HEK293 (cell line): ENCODE measurements at regions not wholly inside any gene's neighbourhood (a gene's known extent, or its start where the extent isn't known, plus 50 kb on each side); places are given as distances from the start of the nearest gene placed in this dataset.

ENCODE experiments used
- CTCF ChIA-PET: fragments of 350-600 bp; formaldehyde crosslinking; extraction: SDS; loops from one replicate; lab custom pipeline; 2021; ENCODE audit warnings: antibody characterized with exemption; lab: Yijun Ruan, JAX
- POLR2A ChIA-PET: fragments of 300-600 bp; formaldehyde crosslinking; extraction: SDS; loops from one replicate; lab custom pipeline; 2020; ENCODE audit warnings: antibody characterized with exemption, inconsistent platforms; lab: Yijun Ruan, JAX
- H3K27ac ChIP-seq: fragments of 200-500 bp; sonication (Bioruptor generic); 2 replicates; pipeline ENCODE4 v1.5.1; 2014; ENCODE audit warnings: low read depth, low read length, control low read depth, inconsistent platforms; ENCODE audit errors: extremely low read depth
- H3K36me3 ChIP-seq, 2 experiments: fragments of 200-500 bp in 1 of 2; sonication (Bioruptor generic) in 1 of 2; 1 replicate in 1 of 2; 2 replicates in 1 of 2; pipeline ENCODE4 v1.5.1; 2014 to 2017; ENCODE audit warnings: inconsistent platforms in 2 of 2, low read length in 2 of 2; ENCODE audit not compliant: control insufficient read depth in 2 of 2, insufficient read depth in 1 of 2
- H3K4me1 ChIP-seq: fragments of 200-500 bp; sonication (Bioruptor generic); 2 replicates; pipeline ENCODE4 v1.5.1; 2014; ENCODE audit warnings: mild to moderate bottlenecking, low read length, inconsistent platforms; ENCODE audit not compliant: control insufficient read depth, insufficient read depth
- H3K4me3 ChIP-seq: 2 replicates; pipeline ENCODE4 v1.5.1; 2011; ENCODE audit warnings: low read depth, mild to moderate bottlenecking, control low read depth, low read length, moderate library complexity
- H3K9me3 ChIP-seq: fragments of 200-500 bp; sonication (Bioruptor generic); 2 replicates; pipeline ENCODE4 v1.5.1; 2014; ENCODE audit warnings: low read depth, low read length, inconsistent platforms; ENCODE audit not compliant: control insufficient read depth, insufficient read depth
- IKZF3 ChIP-seq: fragments of 450-650 bp; IDR thresholded peaks from 2 replicates; pipeline ENCODE4 v1.5.0; 2018; ENCODE audit warnings: missing biosample characterization, mild to moderate bottlenecking, missing genetic modification characterization, moderate library complexity
- MZF1 ChIP-seq: fragments of 450-650 bp; formaldehyde crosslinking; IDR thresholded peaks from 2 replicates; pipeline ENCODE4 v1.5.1; 2017; ENCODE audit warnings: missing biosample characterization, missing genetic modification characterization, borderline replicate concordance
- OSR2 ChIP-seq: fragments of 450-650 bp; formaldehyde crosslinking; IDR thresholded peaks from 2 replicates; pipeline ENCODE4 v1.5.1; 2016; ENCODE audit warnings: missing biosample characterization, missing genetic modification characterization
- PRDM1 ChIP-seq: fragments of 450-650 bp; formaldehyde crosslinking; IDR thresholded peaks from 2 replicates; pipeline ENCODE4; 2016; ENCODE audit warnings: missing biosample characterization, missing genetic modification characterization
- SP7 ChIP-seq: fragments of 450-650 bp; formaldehyde crosslinking; IDR thresholded peaks from 2 replicates; pipeline ENCODE4 v1.5.1; 2016; ENCODE audit warnings: missing biosample characterization, missing genetic modification characterization
- ZBTB1 ChIP-seq: fragments of 450-650 bp; formaldehyde crosslinking; IDR thresholded peaks from 2 replicates; pipeline ENCODE4 v1.5.1; 2016; ENCODE audit warnings: missing biosample characterization, missing genetic modification characterization
- ZBTB17 ChIP-seq: fragments of 450-650 bp; formaldehyde crosslinking; IDR thresholded peaks from 2 replicates; pipeline ENCODE4 v1.5.1; 2016; ENCODE audit warnings: missing biosample characterization, missing genetic modification characterization
- ZBTB7A ChIP-seq: fragments of 450-650 bp; formaldehyde crosslinking; IDR thresholded peaks from 2 replicates; pipeline ENCODE4 v1.5.1; 2016; ENCODE audit warnings: low read depth, missing biosample characterization, missing genetic modification characterization
- ZBTB8A ChIP-seq: fragments of 450-650 bp; formaldehyde crosslinking; IDR thresholded peaks from 2 replicates; pipeline ENCODE4 v1.5.1; 2016; ENCODE audit warnings: missing biosample characterization, missing genetic modification characterization
- ZFP41 ChIP-seq: fragments of 450-650 bp; formaldehyde crosslinking; IDR thresholded peaks from 2 replicates; pipeline ENCODE4 v1.5.1; 2016; ENCODE audit warnings: missing biosample characterization, missing genetic modification characterization, borderline replicate concordance
- ZNF10 ChIP-seq: fragments of 450-650 bp; formaldehyde crosslinking; IDR thresholded peaks from 2 replicates; pipeline ENCODE4 v1.5.1; 2017; ENCODE audit warnings: missing biosample characterization, missing genetic modification characterization
- ZNF132 ChIP-seq: fragments of 450-650 bp; formaldehyde crosslinking; IDR thresholded peaks from 2 replicates; pipeline ENCODE4 v1.5.1; 2017; ENCODE audit warnings: missing biosample characterization, missing genetic modification characterization, borderline replicate concordance
- ZNF140 ChIP-seq: fragments of 450-650 bp; formaldehyde crosslinking; IDR thresholded peaks from 2 replicates; pipeline ENCODE4 v1.5.1; 2016; ENCODE audit warnings: missing biosample characterization, missing genetic modification characterization
- ZNF174 ChIP-seq: fragments of 450-650 bp; formaldehyde crosslinking; IDR thresholded peaks from 2 replicates; pipeline ENCODE4 v1.5.0; 2017; ENCODE audit warnings: missing biosample characterization, mild to moderate bottlenecking, missing genetic modification characterization
- ZNF221 ChIP-seq: fragments of 450-650 bp; formaldehyde crosslinking; IDR thresholded peaks from 2 replicates; pipeline ENCODE4 v1.5.1; 2017; ENCODE audit warnings: missing biosample characterization, missing genetic modification characterization, borderline replicate concordance
- ZNF311 ChIP-seq: fragments of 450-650 bp; formaldehyde crosslinking; IDR thresholded peaks from 2 replicates; pipeline ENCODE4 v1.5.1; 2017; ENCODE audit warnings: missing biosample characterization, missing genetic modification characterization, borderline replicate concordance
- ZNF341 ChIP-seq: fragments of 450-650 bp; formaldehyde crosslinking; IDR thresholded peaks from 2 replicates; pipeline ENCODE4; 2016; ENCODE audit warnings: low read depth, missing biosample characterization, missing genetic modification characterization
- ZNF350 ChIP-seq: fragments of 450-650 bp; formaldehyde crosslinking; IDR thresholded peaks from 2 replicates; pipeline ENCODE4 v1.5.0; 2017; ENCODE audit warnings: missing biosample characterization, mild to moderate bottlenecking, missing genetic modification characterization
- ZNF48 ChIP-seq: fragments of 450-650 bp; formaldehyde crosslinking; IDR thresholded peaks from 2 replicates; pipeline ENCODE4 v1.5.1; 2016; ENCODE audit warnings: missing biosample characterization, missing genetic modification characterization
- ZNF501 ChIP-seq: fragments of 450-650 bp; formaldehyde crosslinking; IDR thresholded peaks from 2 replicates; pipeline ENCODE4 v1.5.1; 2016; ENCODE audit warnings: missing biosample characterization, missing genetic modification characterization
- ZNF571 ChIP-seq: fragments of 450-650 bp; formaldehyde crosslinking; IDR thresholded peaks from 2 replicates; pipeline ENCODE4 v1.5.0; 2017; ENCODE audit warnings: missing biosample characterization, missing genetic modification characterization
- ZNF654 ChIP-seq: fragments of 450-650 bp; formaldehyde crosslinking; IDR thresholded peaks from 2 replicates; pipeline ENCODE4 v1.5.1; 2016; ENCODE audit warnings: low read depth, missing biosample characterization, missing genetic modification characterization
- ZNF660 ChIP-seq: fragments of 450-650 bp; IDR thresholded peaks from 2 replicates; pipeline ENCODE4 v1.5.1; 2018; ENCODE audit warnings: missing biosample characterization, mild to moderate bottlenecking, missing genetic modification characterization
- ZNF677 ChIP-seq: fragments of 450-650 bp; IDR thresholded peaks from 2 replicates; pipeline ENCODE4 v1.5.0; 2018; ENCODE audit warnings: missing biosample characterization, mild to moderate bottlenecking, missing genetic modification characterization, moderate library complexity
- ZSCAN16 ChIP-seq: fragments of 450-650 bp; formaldehyde crosslinking; IDR thresholded peaks from 2 replicates; pipeline ENCODE4 v1.5.1; 2016; ENCODE audit warnings: missing biosample characterization, missing genetic modification characterization
- ZSCAN23 ChIP-seq: fragments of 450-650 bp; formaldehyde crosslinking; IDR thresholded peaks from 2 replicates; pipeline ENCODE4 v1.5.1; 2016; ENCODE audit warnings: missing biosample characterization, missing genetic modification characterization
- ZXDB ChIP-seq: fragments of 450-650 bp; formaldehyde crosslinking; IDR thresholded peaks from 2 replicates; pipeline ENCODE4 v1.5.1; 2016; ENCODE audit warnings: missing biosample characterization, missing genetic modification characterization
- TF ChIP-seq, protein P1 (sequence below): fragments of 450-650 bp; formaldehyde crosslinking; IDR thresholded peaks from 2 replicates; pipeline ENCODE4 v1.5.1; 2016; ENCODE audit warnings: missing biosample characterization, missing genetic modification characterization, low read depth
- TF ChIP-seq, protein P2 (sequence below): fragments of 450-650 bp; formaldehyde crosslinking; IDR thresholded peaks from 2 replicates; pipeline ENCODE4 v1.5.1; 2016; ENCODE audit warnings: missing biosample characterization, missing genetic modification characterization
- TF ChIP-seq, protein P3 (sequence below): fragments of 450-650 bp; formaldehyde crosslinking; IDR thresholded peaks from 2 replicates; pipeline ENCODE4 v1.5.1; 2016; ENCODE audit warnings: missing biosample characterization, missing genetic modification characterization
- TF ChIP-seq, protein P4 (sequence below): IDR thresholded peaks from 2 replicates; pipeline ENCODE4 v1.6.1; 2011; ENCODE audit warnings: mild to moderate bottlenecking, low read depth, low read length, borderline replicate concordance

DNA sequence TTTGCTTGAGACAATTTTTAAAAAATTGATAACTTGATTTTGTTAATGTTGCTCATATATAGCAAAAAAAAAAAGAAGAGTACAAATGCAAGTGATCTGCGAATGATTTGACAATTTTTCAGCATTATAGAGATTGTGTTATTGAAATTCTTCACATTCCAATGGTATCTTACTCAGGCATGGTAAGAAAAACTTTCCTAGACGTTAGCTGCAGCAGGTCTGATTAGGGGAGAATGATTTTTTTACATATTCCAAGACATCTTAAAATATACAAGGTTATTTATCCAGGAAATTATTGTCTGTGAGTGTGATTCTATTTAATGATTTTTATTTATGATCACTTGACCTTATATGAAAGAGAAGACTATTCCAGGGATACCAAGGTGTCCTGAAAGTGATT lies 361.9 kb downstream of the MAT2B start:
- H3K4me3 ChIP-seq, result no peak overlapping the region
- TF ChIP-seq ZNF48, result no peak
- TF ChIP-seq ZNF350 (tag by site-specific recombination), result no peak
- no peak for TF ChIP-seq ZBTB8A
- TF ChIP-seq ZNF140 (tag by site-specific recombination), result no peak
- TF ChIP-seq ZFP41 (tag by site-specific recombination), result no peak
- TF ChIP-seq ZNF174 (tag by site-specific recombination), result no peak
- TF ChIP-seq ZNF660 (tag by site-specific recombination), result no peak
- TF ChIP-seq, protein P1, sequence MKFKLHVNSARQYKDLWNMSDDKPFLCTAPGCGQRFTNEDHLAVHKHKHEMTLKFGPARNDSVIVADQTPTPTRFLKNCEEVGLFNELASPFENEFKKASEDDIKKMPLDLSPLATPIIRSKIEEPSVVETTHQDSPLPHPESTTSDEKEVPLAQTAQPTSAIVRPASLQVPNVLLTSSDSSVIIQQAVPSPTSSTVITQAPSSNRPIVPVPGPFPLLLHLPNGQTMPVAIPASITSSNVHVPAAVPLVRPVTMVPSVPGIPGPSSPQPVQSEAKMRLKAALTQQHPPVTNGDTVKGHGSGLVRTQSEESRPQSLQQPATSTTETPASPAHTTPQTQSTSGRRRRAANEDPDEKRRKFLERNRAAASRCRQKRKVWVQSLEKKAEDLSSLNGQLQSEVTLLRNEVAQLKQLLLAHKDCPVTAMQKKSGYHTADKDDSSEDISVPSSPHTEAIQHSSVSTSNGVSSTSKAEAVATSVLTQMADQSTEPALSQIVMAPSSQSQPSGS (tag by site-specific recombination), result no peak
- TF ChIP-seq ZBTB7A (tag by site-specific recombination), result no peak
- no peak for TF ChIP-seq ZNF132 (tag by site-specific recombination)
- no peak for TF ChIP-seq ZNF10
- TF ChIP-seq ZNF571 (tag by site-specific recombination), result no peak
- no peak for TF ChIP-seq MZF1 (tag by site-specific recombination)
- TF ChIP-seq ZNF501, result no peak
- no peak for TF ChIP-seq ZNF677 (tag by site-specific recombination)
- TF ChIP-seq, protein P2, sequence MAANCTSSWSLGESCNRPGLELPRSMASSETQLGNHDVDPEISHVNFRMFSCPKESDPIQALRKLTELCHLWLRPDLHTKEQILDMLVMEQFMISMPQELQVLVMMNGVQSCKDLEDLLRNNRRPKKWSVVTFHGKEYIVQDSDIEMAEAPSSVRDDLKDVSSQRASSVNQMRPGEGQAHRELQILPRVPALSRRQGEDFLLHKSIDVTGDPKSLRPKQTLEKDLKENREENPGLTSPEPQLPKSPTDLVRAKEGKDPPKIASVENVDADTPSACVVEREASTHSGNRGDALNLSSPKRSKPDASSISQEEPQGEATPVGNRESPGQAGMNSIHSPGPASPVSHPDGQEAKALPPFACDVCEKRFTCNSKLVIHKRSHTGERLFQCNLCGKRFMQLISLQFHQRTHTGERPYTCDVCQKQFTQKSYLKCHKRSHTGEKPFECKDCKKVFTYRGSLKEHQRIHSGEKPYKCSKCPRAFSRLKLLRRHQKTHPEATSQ, result no peak
- no peak for TF ChIP-seq ZNF654
- no peak for TF ChIP-seq ZSCAN23 (tag by site-specific recombination)
- ChIA-PET POLR2A (no interaction called here), CTCF (no interaction called here)
- no peaks in the 10 kb centered on the region for H3K36me3 ChIP-seq
- no peak overlapping the region for H3K27ac ChIP-seq
- H3K4me1 ChIP-seq, result no peaks in the 10 kb centered on the region
- H3K9me3 ChIP-seq, result no peaks in the 10 kb centered on the region

DNA sequence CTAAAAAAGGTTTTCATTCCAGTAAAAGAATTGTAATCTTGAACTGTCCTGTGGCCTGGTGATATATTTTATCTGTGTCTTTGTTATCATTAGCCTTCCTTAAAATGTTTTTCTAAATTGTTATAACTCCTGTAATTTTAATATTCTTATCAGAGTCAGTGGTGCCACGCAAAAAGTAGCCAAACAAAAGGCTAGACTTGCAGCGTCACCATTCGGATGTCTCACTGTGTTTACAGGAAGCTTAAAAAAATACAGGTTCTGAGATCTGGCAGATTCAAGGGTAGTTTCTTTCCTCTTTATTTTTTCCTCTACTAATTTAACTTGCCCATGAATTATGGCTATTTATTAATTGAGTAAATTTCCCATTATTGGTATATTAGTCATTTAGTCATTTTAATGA lies 362.3 kb downstream of the MAT2B start:
- H3K36me3 ChIP-seq, result no peaks in the 10 kb centered on the region

More for the DNA sequence above, 362.3 kb downstream of the MAT2B start:
- H3K4me1 ChIP-seq, result no peaks in the 10 kb centered on the region
- no peak overlapping the region for H3K4me3 ChIP-seq
- ChIA-PET POLR2A (no interaction called here), CTCF (interaction anchor here (0.5 kb wide), 1 partner anchor 10 kb away, joined by 3 read pairs; no protein-coding TSS in a partner anchor)
- H3K27ac ChIP-seq, result no peak overlapping the region
- H3K9me3 ChIP-seq, result no peaks in the 10 kb centered on the region
- TF ChIP-seq ZXDB (tag by site-specific recombination) (no peak), ZNF341 (tag by site-specific recombination) (no peak), PRDM1 (tag by site-specific recombination) (no peak), SP7 (tag by site-specific recombination) (no peak), OSR2 (tag by site-specific recombination) (no peak), IKZF3 (tag by site-specific recombination) (no peak), ZSCAN16 (no peak), ZBTB17 (tag by site-specific recombination) (no peak), ZBTB1 (tag by site-specific recombination) (no peak), ZNF311 (tag by site-specific recombination) (no peak), ZNF221 (tag by site-specific recombination) (no peak)
- TF ChIP-seq, protein P3, sequence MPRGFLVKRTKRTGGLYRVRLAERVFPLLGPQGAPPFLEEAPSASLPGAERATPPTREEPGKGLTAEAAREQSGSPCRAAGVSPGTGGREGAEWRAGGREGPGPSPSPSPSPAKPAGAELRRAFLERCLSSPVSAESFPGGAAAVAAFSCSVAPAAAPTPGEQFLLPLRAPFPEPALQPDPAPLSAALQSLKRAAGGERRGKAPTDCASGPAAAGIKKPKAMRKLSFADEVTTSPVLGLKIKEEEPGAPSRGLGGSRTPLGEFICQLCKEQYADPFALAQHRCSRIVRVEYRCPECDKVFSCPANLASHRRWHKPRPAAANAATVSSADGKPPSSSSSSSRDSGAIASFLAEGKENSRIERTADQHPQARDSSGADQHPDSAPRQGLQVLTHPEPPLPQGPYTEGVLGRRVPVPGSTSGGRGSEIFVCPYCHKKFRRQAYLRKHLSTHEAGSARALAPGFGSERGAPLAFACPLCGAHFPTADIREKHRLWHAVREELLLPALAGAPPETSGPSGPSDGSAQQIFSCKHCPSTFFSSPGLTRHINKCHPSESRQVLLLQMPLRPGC, result no peak
- TF ChIP-seq, protein P4, sequence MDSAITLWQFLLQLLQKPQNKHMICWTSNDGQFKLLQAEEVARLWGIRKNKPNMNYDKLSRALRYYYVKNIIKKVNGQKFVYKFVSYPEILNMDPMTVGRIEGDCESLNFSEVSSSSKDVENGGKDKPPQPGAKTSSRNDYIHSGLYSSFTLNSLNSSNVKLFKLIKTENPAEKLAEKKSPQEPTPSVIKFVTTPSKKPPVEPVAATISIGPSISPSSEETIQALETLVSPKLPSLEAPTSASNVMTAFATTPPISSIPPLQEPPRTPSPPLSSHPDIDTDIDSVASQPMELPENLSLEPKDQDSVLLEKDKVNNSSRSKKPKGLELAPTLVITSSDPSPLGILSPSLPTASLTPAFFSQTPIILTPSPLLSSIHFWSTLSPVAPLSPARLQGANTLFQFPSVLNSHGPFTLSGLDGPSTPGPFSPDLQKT, result no peak
